Uterus (tissue), 3 donors: ENCODE measurements at regions not wholly inside any gene's neighbourhood (a gene's known extent, or its start where the extent isn't known, plus 50 kb on each side); places are given as distances from the start of the nearest gene placed in this dataset.

Experiments
- DNase-seq, 2 donors: peaks; one replicate each; pipeline ENCODE4 v3.0.0-alpha.2; 2019 to 2020
- H3K27ac ChIP-seq, 2 donors: fragments of 200-600 bp; sonication (generic); 1 replicate in 1 of 2; 2 replicates in 1 of 2; pipeline ENCODE4 v1.5.1; 2016 to 2018
- H3K27me3 ChIP-seq, 2 donors: fragments of 200-600 bp; sonication (generic); one replicate each; pipeline ENCODE4 v1.5.1; 2018 to 2019; ENCODE audit warnings: control low read depth in 1 of 2
- H3K36me3 ChIP-seq, 2 donors: fragments of 200-600 bp; sonication (generic); one replicate each; pipeline ENCODE4 v1.5.1; 2019; ENCODE audit warnings: control low read depth in 1 of 2
- H3K4me1 ChIP-seq, 2 donors: fragments of 200-600 bp; sonication (generic); one replicate each; pipeline ENCODE4 v1.5.1; 2018 to 2019; ENCODE audit warnings: control low read depth in 1 of 2
- H3K4me3 ChIP-seq, 2 donors: fragments of 200-600 bp; sonication (generic); 1 replicate in 1 of 2; 2 replicates in 1 of 2; pipeline ENCODE4 v1.5.1; 2018 to 2019; ENCODE audit warnings: mild to moderate bottlenecking in 1 of 2
- H3K9me3 ChIP-seq, 2 donors: fragments of 200-600 bp; sonication (generic); one replicate each; pipeline ENCODE4 v1.5.1; 2019; ENCODE audit warnings: control low read depth in 1 of 2
- CTCF ChIP-seq, 4 experiments: fragments of 200-600 bp in 2 of 4; fragments of 450-650 bp in 2 of 4; sonication (generic) in 2 of 4; IDR thresholded peaks; one replicate each; pipeline ENCODE4 v1.5.1; 2016 to 2019; ENCODE audit warnings: antibody characterized with exemption in 4 of 4, mild to moderate bottlenecking in 2 of 4, moderate library complexity in 1 of 4
- POLR2A ChIP-seq, 2 donors: fragments of 450-650 bp; IDR thresholded peaks; one replicate each; pipeline ENCODE4 v1.6.1; 2016; ENCODE audit warnings: antibody characterized with exemption in 2 of 2, mild to moderate bottlenecking in 1 of 2, moderate library complexity in 1 of 2
- intact Hi-C: fragments of 100-400 bp; cut with DNase I; formaldehyde crosslinking; loops from one replicate; pipeline ENCODE4 v1.15.1; 2023; ENCODE audit warnings: low total_unique reads
- donor health status: DM: yes; HTN: yes; CAD: no.

DNA sequence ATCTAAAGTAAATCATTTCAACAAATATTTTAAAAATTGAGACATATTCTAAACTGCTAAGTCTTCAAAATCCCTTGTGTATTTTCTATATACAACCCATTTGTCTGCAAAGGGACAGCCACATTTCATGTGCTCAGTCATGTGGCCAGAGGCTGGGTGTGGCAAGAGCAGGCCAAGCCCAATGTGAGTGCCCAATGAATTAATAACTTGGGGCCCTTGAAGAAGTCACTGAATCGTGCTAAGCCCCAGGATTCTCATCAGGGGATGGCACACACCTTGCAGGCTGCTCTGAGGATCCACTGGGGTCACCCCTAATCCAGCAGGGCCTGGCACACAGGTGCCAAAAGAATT lies 78.2 kb upstream of the SMIM23 start:
- intact Hi-C loops = no loop called here
- no peak for DNase-seq
- H3K27ac ChIP-seq = no peak overlapping the region
- H3K36me3 ChIP-seq = no peaks in the 10 kb centered on the region
- TF ChIP-seq CTCF (IDR thresholded peaks at IDR 0.05) (no peak), POLR2A (IDR thresholded peaks at IDR 0.05) (no peak)
- H3K4me3 ChIP-seq = no peak overlapping the region
- H3K9me3 ChIP-seq = no peaks in the 10 kb centered on the region
- H3K4me1 ChIP-seq = no peaks in the 10 kb centered on the region
- H3K27me3 ChIP-seq = no peaks in the 10 kb centered on the region

- Histone ChIP-seq H3K27ac (no peak overlapping the region), H3K36me3 (no peaks in the 10 kb centered on the region), H3K27me3 (no peaks in the 10 kb centered on the region), H3K4me3 (no peak overlapping the region), H3K9me3 (no peaks in the 10 kb centered on the region), H3K4me1 (no peaks in the 10 kb centered on the region)
- intact Hi-C loops = no loop called here
- no peak for TF ChIP-seq CTCF (IDR thresholded peaks at IDR 0.05)
- DNase-seq = no peak
Observed at GRCh38 chr5:171709930-171710329, 75.7 kb upstream of the SMIM23 start.

GRCh38 chr5:171710451-171711024 lies 75.1 kb upstream of the SMIM23 start:
- H3K36me3 ChIP-seq = no peaks in the 10 kb centered on the region
- TF ChIP-seq POLR2A (IDR thresholded peaks at IDR 0.05) (no peak), CTCF (IDR thresholded peaks at IDR 0.05) (no peak)
- H3K27me3 ChIP-seq = no peaks in the 10 kb centered on the region
- no peak overlapping the region for H3K27ac ChIP-seq
- intact Hi-C loops = no loop called here
- no peaks in the 10 kb centered on the region for H3K4me1 ChIP-seq
- no peak overlapping the region for H3K4me3 ChIP-seq
- no peak for DNase-seq
- no peaks in the 10 kb centered on the region for H3K9me3 ChIP-seq

GRCh38 chr5:171711571-171711970 lies 74.0 kb upstream of the SMIM23 start:
- DNase-seq = no peak
- H3K27ac ChIP-seq = no peak overlapping the region
- no peaks in the 10 kb centered on the region for H3K9me3 ChIP-seq
- TF ChIP-seq POLR2A (IDR thresholded peaks at IDR 0.05) (no peak), CTCF (IDR thresholded peaks at IDR 0.05) (no peak)
- H3K36me3 ChIP-seq = no peaks in the 10 kb centered on the region
- H3K27me3 ChIP-seq = no peaks in the 10 kb centered on the region
- intact Hi-C loops = no loop called here
- no peaks in the 10 kb centered on the region for H3K4me1 ChIP-seq
- H3K4me3 ChIP-seq = no peak overlapping the region

- H3K9me3 ChIP-seq = no peaks in the 10 kb centered on the region
- H3K27ac ChIP-seq = no peak overlapping the region
- H3K4me1 ChIP-seq = no peaks in the 10 kb centered on the region
- H3K4me3 ChIP-seq = no peak overlapping the region
- TF ChIP-seq POLR2A (IDR thresholded peaks at IDR 0.05) = no peak
- no peak for TF ChIP-seq CTCF (IDR thresholded peaks at IDR 0.05)
- H3K36me3 ChIP-seq = no peaks in the 10 kb centered on the region
- intact Hi-C loops = no loop called here
- no peaks in the 10 kb centered on the region for H3K27me3 ChIP-seq
- DNase-seq = no peak
Observed at GRCh38 chr5:171712616-171713015, 73.0 kb upstream of the SMIM23 start.
